ENCODE measurements at regions not wholly inside any gene's neighbourhood (a gene's known extent, or its start where the extent isn't known, plus 50 kb on each side); places are given as distances from the start of the nearest gene placed in this dataset.

- Mint-ChIP-seq H3K27me3 (ENCODE audit: low read depth) (peaks cover 6% of the 10 kb centered on the region), H3K36me3 (ENCODE audit: low read depth) (no peaks in the 10 kb centered on the region), H3K4me1 (no peaks in the 10 kb centered on the region), H3K9me3 (no peaks in the 10 kb centered on the region), H3K27ac (peak overlapping the region in 1 of 3 experiments; percentile 42), H3K4me3 (no peak overlapping the region)
- TF ChIP-seq, protein P1, sequence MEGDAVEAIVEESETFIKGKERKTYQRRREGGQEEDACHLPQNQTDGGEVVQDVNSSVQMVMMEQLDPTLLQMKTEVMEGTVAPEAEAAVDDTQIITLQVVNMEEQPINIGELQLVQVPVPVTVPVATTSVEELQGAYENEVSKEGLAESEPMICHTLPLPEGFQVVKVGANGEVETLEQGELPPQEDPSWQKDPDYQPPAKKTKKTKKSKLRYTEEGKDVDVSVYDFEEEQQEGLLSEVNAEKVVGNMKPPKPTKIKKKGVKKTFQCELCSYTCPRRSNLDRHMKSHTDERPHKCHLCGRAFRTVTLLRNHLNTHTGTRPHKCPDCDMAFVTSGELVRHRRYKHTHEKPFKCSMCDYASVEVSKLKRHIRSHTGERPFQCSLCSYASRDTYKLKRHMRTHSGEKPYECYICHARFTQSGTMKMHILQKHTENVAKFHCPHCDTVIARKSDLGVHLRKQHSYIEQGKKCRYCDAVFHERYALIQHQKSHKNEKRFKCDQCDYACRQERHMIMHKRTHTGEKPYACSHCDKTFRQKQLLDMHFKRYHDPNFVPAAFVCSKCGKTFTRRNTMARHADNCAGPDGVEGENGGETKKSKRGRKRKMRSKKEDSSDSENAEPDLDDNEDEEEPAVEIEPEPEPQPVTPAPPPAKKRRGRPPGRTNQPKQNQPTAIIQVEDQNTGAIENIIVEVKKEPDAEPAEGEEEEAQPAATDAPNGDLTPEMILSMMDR (IDR thresholded peaks at IDR 0.05; ENCODE audit: unreplicated experiment in 3 of 3): no peak
These were observed 216.4 kb upstream of the DYNLRB2 start for GRCh38 chr16:80324371-80324770.

DNA sequence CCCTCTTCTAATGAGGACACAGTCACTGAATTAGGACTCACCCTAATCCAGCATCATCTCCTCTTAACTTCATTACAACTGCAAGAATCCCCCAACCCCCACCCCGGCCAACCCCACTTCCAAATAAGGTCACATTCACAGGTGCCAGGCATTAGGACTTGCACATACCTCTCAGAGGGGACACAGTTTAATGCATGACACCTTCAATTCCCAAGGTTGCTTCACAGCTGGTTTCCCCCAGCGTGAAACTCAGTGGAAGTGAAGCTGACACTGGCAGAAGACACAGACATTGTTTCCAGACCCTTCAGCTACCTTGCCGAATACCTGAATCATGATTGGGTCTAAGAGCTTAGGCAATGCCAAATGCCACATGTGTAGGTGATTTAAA is 217.0 kb upstream of the DYNLRB2 start:
- no peaks in the 10 kb centered on the region for H3K36me3 Mint-ChIP-seq (ENCODE audit: low read depth)
- H3K27me3 Mint-ChIP-seq (ENCODE audit: low read depth): peaks cover 6% of the 10 kb centered on the region
- H3K4me1 Mint-ChIP-seq: no peaks in the 10 kb centered on the region
- no peak overlapping the region for H3K4me3 Mint-ChIP-seq
- H3K27ac Mint-ChIP-seq: peak overlapping the region in 1 of 3 experiments; percentile 30
- H3K9me3 Mint-ChIP-seq: no peaks in the 10 kb centered on the region
- TF ChIP-seq, protein P1 (IDR thresholded peaks at IDR 0.05; ENCODE audit: unreplicated experiment in 3 of 3): no peak

GRCh38 chr16:80323187-80323807 is 217.5 kb upstream of the DYNLRB2 start:
- Mint-ChIP-seq H3K4me1 (no peaks in the 10 kb centered on the region), H3K4me3 (no peak overlapping the region), H3K27me3 (ENCODE audit: low read depth) (peaks cover 6% of the 10 kb centered on the region), H3K9me3 (no peaks in the 10 kb centered on the region), H3K27ac (peak overlapping the region in 1 of 3 experiments; percentile 30), H3K36me3 (ENCODE audit: low read depth) (no peaks in the 10 kb centered on the region)
- TF ChIP-seq, protein P1 (IDR thresholded peaks at IDR 0.05; ENCODE audit: unreplicated experiment in 3 of 3): no peak

- H3K27me3 Mint-ChIP-seq (ENCODE audit: low read depth): peaks cover 6% of the 10 kb centered on the region
- H3K27ac Mint-ChIP-seq: no peak overlapping the region
- no peak overlapping the region for H3K4me3 Mint-ChIP-seq
- TF ChIP-seq, protein P1 (IDR thresholded peaks at IDR 0.05; ENCODE audit: unreplicated experiment in 3 of 3): no peak
- H3K9me3 Mint-ChIP-seq: no peaks in the 10 kb centered on the region
- H3K36me3 Mint-ChIP-seq (ENCODE audit: low read depth): no peaks in the 10 kb centered on the region
- no peaks in the 10 kb centered on the region for H3K4me1 Mint-ChIP-seq
These were observed 221.6 kb upstream of the DYNLRB2 start for GRCh38 chr16:80319181-80319580.

DNA sequence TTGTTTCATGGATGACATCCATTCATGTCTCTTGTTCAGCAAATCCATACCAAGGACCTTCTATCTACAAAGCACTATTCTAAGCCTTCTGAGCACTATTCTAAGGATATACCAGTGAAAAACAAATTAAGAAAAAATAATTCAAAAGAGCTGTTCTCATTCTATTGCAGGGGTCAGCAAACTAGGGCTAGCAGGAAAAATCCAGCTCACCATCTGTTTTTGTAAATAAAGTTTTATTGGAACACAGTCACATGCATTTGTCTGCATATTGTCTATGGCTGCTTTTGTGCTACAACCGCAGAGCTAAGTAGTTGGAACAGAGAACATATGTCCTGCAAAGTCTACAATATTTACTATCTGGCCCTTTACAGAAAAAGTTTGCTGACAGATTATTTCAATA is 222.7 kb upstream of the DYNLRB2 start:
- Mint-ChIP-seq H3K27me3 (ENCODE audit: low read depth) (peaks cover 6% of the 10 kb centered on the region), H3K27ac (no peak overlapping the region), H3K4me1 (no peaks in the 10 kb centered on the region), H3K9me3 (no peaks in the 10 kb centered on the region), H3K36me3 (ENCODE audit: low read depth) (no peaks in the 10 kb centered on the region), H3K4me3 (no peak overlapping the region)
- TF ChIP-seq, protein P1 (IDR thresholded peaks at IDR 0.05; ENCODE audit: unreplicated experiment in 3 of 3): no peak

GRCh38 chr16:80317599-80318037 is 223.2 kb upstream of the DYNLRB2 start:
- peak overlapping the region in 1 of 3 experiments; percentile 30 for H3K27ac Mint-ChIP-seq
- TF ChIP-seq, protein P1 (IDR thresholded peaks at IDR 0.05; ENCODE audit: unreplicated experiment in 3 of 3): peak in 1 of 3 experiments; percentile 40
- no peaks in the 10 kb centered on the region for H3K9me3 Mint-ChIP-seq
- H3K4me3 Mint-ChIP-seq: no peak overlapping the region
- peaks cover 6% of the 10 kb centered on the region for H3K27me3 Mint-ChIP-seq (ENCODE audit: low read depth)
- H3K36me3 Mint-ChIP-seq (ENCODE audit: low read depth): no peaks in the 10 kb centered on the region
- H3K4me1 Mint-ChIP-seq: no peaks in the 10 kb centered on the region

Data from nephron (organoid).